ENCODE measurements at regions not wholly inside any gene's neighbourhood (a gene's known extent, or its start where the extent isn't known, plus 50 kb on each side); places are given as distances from the start of the nearest gene placed in this dataset.
"Not testable (repeated sequence)": the region's sequence is repeated elsewhere in the genome, so short reads cannot be mapped to it uniquely, and the experiment has no call there.

DNA sequence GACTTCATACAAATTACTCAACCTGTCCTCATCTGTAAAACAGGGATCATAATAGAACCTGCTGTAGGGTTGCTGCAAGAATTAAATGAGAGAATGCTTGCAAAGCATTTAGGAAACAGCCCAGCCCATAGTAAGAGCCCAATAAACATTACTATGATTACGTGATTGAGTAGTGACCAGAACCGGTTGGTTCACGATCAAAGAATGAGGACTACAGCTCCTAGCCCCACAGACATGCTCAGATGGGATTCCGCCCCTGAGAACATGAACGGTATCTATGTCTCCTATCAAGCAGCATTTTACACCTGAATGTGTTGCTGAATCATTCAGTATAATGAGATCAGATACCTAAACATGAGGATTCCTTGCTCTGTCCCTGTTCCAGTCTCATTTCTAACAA is 104.8 kb upstream of the ZNF648 start:
- ATAC-seq, result no peak
- Histone ChIP-seq H3K36me3 (no peaks in the 10 kb centered on the region), H3K9me3 (no peaks in the 10 kb centered on the region), H3K4me1 (peaks cover 18% of the 10 kb centered on the region), H3K4me3 (no peak overlapping the region), H3K27me3 (ENCODE audit: low read depth) (no peaks in the 10 kb centered on the region), H3K27ac (no peak overlapping the region)
- intact Hi-C loops (cut with DNase I), result no loop called here
- DNase-seq, result no peak
- TF ChIP-seq, protein P1, sequence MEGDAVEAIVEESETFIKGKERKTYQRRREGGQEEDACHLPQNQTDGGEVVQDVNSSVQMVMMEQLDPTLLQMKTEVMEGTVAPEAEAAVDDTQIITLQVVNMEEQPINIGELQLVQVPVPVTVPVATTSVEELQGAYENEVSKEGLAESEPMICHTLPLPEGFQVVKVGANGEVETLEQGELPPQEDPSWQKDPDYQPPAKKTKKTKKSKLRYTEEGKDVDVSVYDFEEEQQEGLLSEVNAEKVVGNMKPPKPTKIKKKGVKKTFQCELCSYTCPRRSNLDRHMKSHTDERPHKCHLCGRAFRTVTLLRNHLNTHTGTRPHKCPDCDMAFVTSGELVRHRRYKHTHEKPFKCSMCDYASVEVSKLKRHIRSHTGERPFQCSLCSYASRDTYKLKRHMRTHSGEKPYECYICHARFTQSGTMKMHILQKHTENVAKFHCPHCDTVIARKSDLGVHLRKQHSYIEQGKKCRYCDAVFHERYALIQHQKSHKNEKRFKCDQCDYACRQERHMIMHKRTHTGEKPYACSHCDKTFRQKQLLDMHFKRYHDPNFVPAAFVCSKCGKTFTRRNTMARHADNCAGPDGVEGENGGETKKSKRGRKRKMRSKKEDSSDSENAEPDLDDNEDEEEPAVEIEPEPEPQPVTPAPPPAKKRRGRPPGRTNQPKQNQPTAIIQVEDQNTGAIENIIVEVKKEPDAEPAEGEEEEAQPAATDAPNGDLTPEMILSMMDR (IDR thresholded peaks at IDR 0.05), result no peak

DNA sequence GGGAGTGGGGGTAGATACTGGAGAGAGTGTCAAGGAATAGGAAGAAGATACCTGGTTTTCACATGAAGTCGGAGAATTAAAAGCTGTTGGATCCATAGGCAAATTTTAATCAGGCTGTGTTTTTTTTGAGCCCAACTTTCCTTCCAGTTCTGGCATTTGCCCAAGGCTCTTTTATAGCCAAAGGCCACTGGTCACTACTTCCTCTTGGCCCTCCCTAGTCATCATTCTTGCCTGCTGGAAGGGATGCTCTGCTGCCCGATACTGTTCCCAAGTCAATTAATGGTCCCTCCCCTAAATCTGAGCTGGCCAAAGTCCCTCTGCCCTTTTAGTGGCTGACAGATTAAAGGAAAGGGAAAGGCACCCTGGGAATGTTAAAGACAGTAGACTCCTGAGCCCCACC is 102.8 kb upstream of the ZNF648 start:
- Histone ChIP-seq H3K9me3 (peaks cover 5% of the 10 kb centered on the region), H3K4me3 (no peak overlapping the region), H3K27ac (peak overlapping the region; percentile 61), H3K36me3 (no peaks in the 10 kb centered on the region), H3K4me1 (peaks cover 10% of the 10 kb centered on the region), H3K27me3 (ENCODE audit: low read depth) (no peaks in the 10 kb centered on the region)
- DNase-seq (no peak), ATAC-seq (peak; percentile 48 to 67)
- TF ChIP-seq, protein P1 (IDR thresholded peaks at IDR 0.05), result no peak
- intact Hi-C loops (cut with DNase I), result no loop called here

DNA sequence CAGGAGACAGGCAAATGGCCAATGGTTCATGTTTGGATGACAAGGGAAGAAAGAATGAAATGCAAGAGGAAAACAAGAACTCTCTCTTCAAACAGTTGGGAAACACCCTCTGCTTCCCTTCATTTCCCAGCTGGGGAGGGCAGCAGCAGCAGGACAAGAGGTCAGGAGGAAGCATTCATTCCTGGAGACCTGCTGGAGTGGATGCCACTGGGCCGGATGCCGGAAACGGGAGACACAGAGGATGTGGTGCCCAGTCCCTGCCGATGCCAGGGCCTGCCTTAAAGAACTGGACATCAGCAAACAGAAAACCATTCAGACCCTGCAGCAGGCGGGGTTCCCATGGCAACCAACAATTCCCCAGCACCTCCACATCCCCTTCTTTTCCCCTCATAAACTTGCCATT is 102.3 kb upstream of the ZNF648 start:
- H3K27me3 ChIP-seq (ENCODE audit: low read depth), result no peaks in the 10 kb centered on the region
- TF ChIP-seq, protein P1 (IDR thresholded peaks at IDR 0.05), result no peak
- peak; percentile 66 to 80 for ATAC-seq
- H3K4me3 ChIP-seq, result no peak overlapping the region
- intact Hi-C loops (cut with DNase I), result no loop called here
- DNase-seq, result no peak
- H3K36me3 ChIP-seq, result no peaks in the 10 kb centered on the region
- H3K27ac ChIP-seq, result peak overlapping the region; percentile 61
- peaks cover 8% of the 10 kb centered on the region for H3K9me3 ChIP-seq
- peaks cover 10% of the 10 kb centered on the region for H3K4me1 ChIP-seq

DNA sequence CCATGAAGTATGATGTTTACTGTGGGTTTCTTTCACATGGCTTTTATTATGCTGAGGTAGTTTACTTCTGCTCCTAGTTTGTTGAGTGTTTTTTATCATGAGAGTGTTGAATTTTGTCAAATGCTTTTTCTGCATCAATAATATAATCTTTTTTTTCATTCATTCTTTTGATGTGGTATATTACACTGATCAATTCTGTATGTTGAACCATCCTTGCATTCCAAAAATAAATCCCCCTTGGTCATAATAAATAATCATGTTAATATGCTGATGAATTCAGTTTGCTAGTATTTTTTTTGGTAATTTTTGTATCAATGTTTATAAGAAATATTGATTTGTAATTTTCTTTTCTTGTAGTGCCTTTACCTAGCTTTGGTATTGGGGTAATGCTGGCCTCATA is 97.9 kb upstream of the ZNF648 start:
- intact Hi-C loops (cut with DNase I), result no loop called here
- no peak for DNase-seq
- H3K27me3 ChIP-seq (ENCODE audit: low read depth), result no peaks in the 10 kb centered on the region
- TF ChIP-seq, protein P1 (IDR thresholded peaks at IDR 0.05), result no peak
- no peak overlapping the region for H3K4me3 ChIP-seq
- no peak for ATAC-seq
- H3K9me3 ChIP-seq, result peaks cover 8% of the 10 kb centered on the region
- H3K36me3 ChIP-seq, result no peaks in the 10 kb centered on the region
- H3K4me1 ChIP-seq, result peaks cover 8% of the 10 kb centered on the region
- H3K27ac ChIP-seq, result no peak overlapping the region

DNA sequence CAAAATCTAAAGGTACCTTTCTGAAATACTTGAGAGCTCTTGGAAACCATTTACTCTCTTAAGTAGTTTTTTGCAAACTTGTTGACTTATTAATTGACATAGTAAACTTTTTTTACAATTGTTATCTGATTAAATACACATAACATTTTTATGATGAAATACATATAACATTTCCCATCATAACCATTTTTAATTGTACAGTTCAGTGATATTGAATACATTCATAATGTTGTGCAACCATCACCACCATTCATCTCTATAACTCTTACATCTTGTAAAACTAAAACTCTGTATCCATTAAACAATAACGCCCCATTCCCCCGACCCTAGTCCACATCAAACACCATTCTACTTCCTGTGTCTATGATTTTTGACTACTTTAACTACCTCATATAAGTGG is 95.7 kb upstream of the ZNF648 start:
- intact Hi-C loops (cut with DNase I), result no loop called here
- no peak overlapping the region for H3K27ac ChIP-seq
- H3K27me3 ChIP-seq (ENCODE audit: low read depth), result no peaks in the 10 kb centered on the region
- H3K36me3 ChIP-seq, result no peaks in the 10 kb centered on the region
- H3K4me1 ChIP-seq, result no peaks in the 10 kb centered on the region
- DNase-seq (no peak), ATAC-seq (no peak)
- H3K4me3 ChIP-seq, result no peak overlapping the region
- TF ChIP-seq, protein P1 (IDR thresholded peaks at IDR 0.05), result no peak
- peaks cover 8% of the 10 kb centered on the region for H3K9me3 ChIP-seq

DNA sequence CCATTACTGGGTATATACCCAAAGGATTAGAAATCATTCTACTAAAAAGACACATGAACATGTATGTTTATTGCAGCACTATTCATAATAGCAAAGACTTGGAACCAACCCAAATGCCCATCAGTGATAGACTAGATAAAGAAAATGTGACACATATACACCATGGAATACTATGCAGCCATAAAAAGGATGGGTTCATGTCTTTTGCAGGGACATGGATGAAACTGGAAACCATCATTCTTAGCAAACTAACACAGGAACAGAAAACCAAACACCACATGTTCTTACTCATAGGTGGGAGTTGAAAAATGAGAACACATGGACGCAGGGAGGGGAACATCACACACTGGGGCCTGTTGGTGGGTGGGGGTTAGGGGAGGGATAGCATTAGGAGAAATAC is 92.9 kb upstream of the ZNF648 start:
- H3K4me1 ChIP-seq; intact Hi-C loops (cut with DNase I); H3K4me3 ChIP-seq; H3K27ac ChIP-seq; H3K36me3 ChIP-seq; DNase-seq; H3K27me3 ChIP-seq (ENCODE audit: low read depth); ATAC-seq; H3K9me3 ChIP-seq: not testable (repeated sequence)
